Parathyroid adenoma (tissue), 2 donors: ENCODE measurements at regions not wholly inside any gene's neighbourhood (a gene's known extent, or its start where the extent isn't known, plus 50 kb on each side); places are given as distances from the start of the nearest gene placed in this dataset.

Source experiments
- H2AFZ ChIP-seq: fragments of 300-600 bp; sonication (generic); one replicate; pipeline ENCODE4 v1.7.0; 2017; ENCODE audit warnings: antibody characterized with exemption, mild to moderate bottlenecking
- H3K27ac ChIP-seq: fragments of 300-600 bp; sonication (generic); one replicate; pipeline ENCODE4 v1.7.0; 2017
- H3K27me3 ChIP-seq: fragments of 300-600 bp; sonication (generic); one replicate; pipeline ENCODE4 v1.7.0; 2017; ENCODE audit warnings: low read length; ENCODE audit not compliant: control insufficient read depth, insufficient read depth
- H3K36me3 ChIP-seq: fragments of 300-600 bp; sonication (generic); one replicate; pipeline ENCODE4 v1.7.0; 2017; ENCODE audit warnings: low read length; ENCODE audit not compliant: control insufficient read depth, insufficient read depth
- H3K4me1 ChIP-seq: fragments of 300-600 bp; sonication (generic); one replicate; pipeline ENCODE4 v1.7.0; 2017; ENCODE audit warnings: control low read depth
- H3K4me2 ChIP-seq: fragments of 300-600 bp; sonication (generic); one replicate; pipeline ENCODE4 v1.7.0; 2017; ENCODE audit warnings: low read length
- H3K4me3 ChIP-seq: fragments of 300-600 bp; sonication (generic); one replicate; pipeline ENCODE4 v1.7.0; 2017; ENCODE audit warnings: low read depth, low read length
- H3K79me2 ChIP-seq: fragments of 300-600 bp; sonication (generic); one replicate; pipeline ENCODE4 v1.7.0; 2017; ENCODE audit warnings: control low read depth
- H3K9ac ChIP-seq: fragments of 300-600 bp; sonication (generic); one replicate; pipeline ENCODE4 v1.7.0; 2017; ENCODE audit warnings: mild to moderate bottlenecking
- H3K9me3 ChIP-seq: fragments of 300-600 bp; sonication (generic); one replicate; pipeline ENCODE4 v1.7.0; 2017; ENCODE audit warnings: low read length; ENCODE audit not compliant: control insufficient read depth
- CTCF ChIP-seq: fragments of 300-600 bp; sonication (generic); IDR thresholded peaks from one replicate; pipeline ENCODE4 v1.7.0; 2017; ENCODE audit warnings: antibody characterized with exemption, mild to moderate bottlenecking
- donor health status: primary hyperparathyroidism.

- Histone ChIP-seq H3K4me2 (no peak overlapping the region), H3K4me3 (no peak overlapping the region), H3K9ac (no peak overlapping the region), H3K27ac (no peak overlapping the region), H2AFZ (no peak overlapping the region), H3K79me2 (no peaks in the 10 kb centered on the region), H3K4me1 (no peaks in the 10 kb centered on the region), H3K36me3 (no peaks in the 10 kb centered on the region), H3K27me3 (no peaks in the 10 kb centered on the region), H3K9me3 (no peaks in the 10 kb centered on the region)
- no peak for TF ChIP-seq CTCF
These were observed 188.6 kb upstream of the NCKAP5 start for GRCh38 chr2:133756833-133757232.

- Histone ChIP-seq H2AFZ (no peak overlapping the region), H3K79me2 (no peaks in the 10 kb centered on the region), H3K4me2 (no peak overlapping the region), H3K27me3 (no peaks in the 10 kb centered on the region), H3K4me1 (no peaks in the 10 kb centered on the region), H3K9ac (no peak overlapping the region), H3K27ac (no peak overlapping the region), H3K36me3 (no peaks in the 10 kb centered on the region), H3K9me3 (no peaks in the 10 kb centered on the region), H3K4me3 (no peak overlapping the region)
- TF ChIP-seq CTCF, result no peak
These were observed 192.1 kb upstream of the NCKAP5 start for GRCh38 chr2:133760376-133760775.

- Histone ChIP-seq H3K9ac (no peak overlapping the region), H3K79me2 (no peaks in the 10 kb centered on the region), H3K9me3 (no peaks in the 10 kb centered on the region), H3K4me3 (no peak overlapping the region), H3K27ac (no peak overlapping the region), H2AFZ (no peak overlapping the region), H3K36me3 (no peaks in the 10 kb centered on the region), H3K4me2 (no peak overlapping the region), H3K27me3 (no peaks in the 10 kb centered on the region), H3K4me1 (no peaks in the 10 kb centered on the region)
- no peak for TF ChIP-seq CTCF
These were observed 197.4 kb upstream of the NCKAP5 start for GRCh38 chr2:133765658-133766057.

GRCh38 chr2:133766164-133766832 is 198.0 kb upstream of the NCKAP5 start:
- H3K27ac ChIP-seq, result no peak overlapping the region

More at GRCh38 chr2:133766164-133766832, 198.0 kb upstream of the NCKAP5 start:
- Histone ChIP-seq H3K79me2 (no peaks in the 10 kb centered on the region), H3K4me1 (no peaks in the 10 kb centered on the region), H2AFZ (no peak overlapping the region), H3K27me3 (no peaks in the 10 kb centered on the region), H3K9ac (no peak overlapping the region), H3K4me2 (no peak overlapping the region), H3K36me3 (no peaks in the 10 kb centered on the region), H3K4me3 (no peak overlapping the region), H3K9me3 (no peaks in the 10 kb centered on the region)
- no peak for TF ChIP-seq CTCF
